PFSK-1 (cell line): ENCODE measurements at regions not wholly inside any gene's neighbourhood (a gene's known extent, or its start where the extent isn't known, plus 50 kb on each side); places are given as distances from the start of the nearest gene placed in this dataset.

ENCODE experiments used
- POLR2AphosphoS5 ChIP-seq: IDR thresholded peaks from 2 replicates; pipeline ENCODE4 v1.6.1; 2012; ENCODE audit warnings: low read depth, mild to moderate bottlenecking, control low read depth, low read length, moderate library complexity
- REST ChIP-seq, 2 experiments: IDR thresholded peaks; 2 replicates each; pipeline versions ENCODE4 v1.6.1 to v1.8.0; 2011 to 2012; ENCODE audit warnings: low read depth in 2 of 2, low read length in 2 of 2, control low read depth in 1 of 2, inconsistent platforms in 1 of 2, mild to moderate bottlenecking in 1 of 2, moderate library complexity in 1 of 2; ENCODE audit not compliant: insufficient read depth in 1 of 2
- SIN3A ChIP-seq: IDR thresholded peaks from 2 replicates; pipeline ENCODE4 v1.6.1; 2012; ENCODE audit warnings: mild to moderate bottlenecking, low read length, moderate library complexity, borderline replicate concordance; ENCODE audit not compliant: insufficient read depth
- TAF1 ChIP-seq: IDR thresholded peaks from 2 replicates; pipeline ENCODE4 v1.6.1; 2012; ENCODE audit warnings: low read length, control low read depth, borderline replicate concordance; ENCODE audit not compliant: insufficient read depth

GRCh38 chr1:189438808-189439207, 1038.9 kb downstream of the BRINP3 start:
- no peak for TF ChIP-seq POLR2AphosphoS5
- TF ChIP-seq TAF1 = no peak
- TF ChIP-seq REST (IDR thresholded peaks at IDR 0.05; ENCODE audit: insufficient read depth in 1 of 2, low read depth in 2 of 2, low read length in 2 of 2) = no peak
- TF ChIP-seq SIN3A = no peak
